Fibroblast of the aortic adventitia (primary cell): ENCODE measurements at regions not wholly inside any gene's neighbourhood (a gene's known extent, or its start where the extent isn't known, plus 50 kb on each side); places are given as distances from the start of the nearest gene placed in this dataset.

Experiments
- DNase-seq: peaks from one replicate; pipeline ENCODE4 v3.0.0-alpha.2; 2010; ENCODE audit warnings: low read depth
- H3K4me3 ChIP-seq: 2 replicates; pipeline ENCODE4 v1.5.1; 2011; ENCODE audit warnings: low read depth, mild to moderate bottlenecking, control low read depth, low read length, moderate library complexity
- CTCF ChIP-seq: IDR thresholded peaks from 2 replicates; pipeline ENCODE4 v1.5.1; 2011; ENCODE audit warnings: mild to moderate bottlenecking, low read length, control low read depth, inconsistent platforms; ENCODE audit not compliant: insufficient read depth

- no peak overlapping the region for H3K4me3 ChIP-seq
- no peak for DNase-seq
These were observed 215.8 kb downstream of the MID1IP1 start for GRCh38 chrX:39017077-39017476.

GRCh38 chrX:39017716-39018115, 216.5 kb downstream of the MID1IP1 start:
- H3K4me3 ChIP-seq = no peak overlapping the region
- TF ChIP-seq CTCF = no peak
- DNase-seq = no peak

More at GRCh38 chrX:39017077-39017476, 215.8 kb downstream of the MID1IP1 start:
- TF ChIP-seq CTCF = no peak

- DNase-seq = no peak
- TF ChIP-seq CTCF = no peak
- no peak overlapping the region for H3K4me3 ChIP-seq
These were observed 217.3 kb downstream of the MID1IP1 start for GRCh38 chrX:39018541-39018940.

- no peak for DNase-seq
- no peak overlapping the region for H3K4me3 ChIP-seq
- no peak for TF ChIP-seq CTCF
These were observed 217.8 kb downstream of the MID1IP1 start for GRCh38 chrX:39019056-39019455.

- DNase-seq = no peak
- no peak for TF ChIP-seq CTCF
- H3K4me3 ChIP-seq = no peak overlapping the region
These were observed 218.9 kb downstream of the MID1IP1 start for GRCh38 chrX:39020051-39020669.

GRCh38 chrX:39022106-39022505, 220.8 kb downstream of the MID1IP1 start:
- H3K4me3 ChIP-seq = no peak overlapping the region
- TF ChIP-seq CTCF = no peak
- no peak for DNase-seq

GRCh38 chrX:39029221-39029620, 228.0 kb downstream of the MID1IP1 start:
- H3K4me3 ChIP-seq = no peak overlapping the region
- no peak for DNase-seq
- TF ChIP-seq CTCF = no peak
